HPDE6-E6E7 (cell line): ENCODE measurements at regions not wholly inside any gene's neighbourhood (a gene's known extent, or its start where the extent isn't known, plus 50 kb on each side); places are given as distances from the start of the nearest gene placed in this dataset.

ENCODE experiments used
- DNase-seq: peaks from one replicate; pipeline ENCODE4 v3.0.0; 2011; ENCODE audit warnings: missing footprints; ENCODE audit errors: extremely low spot score

- no peak for DNase-seq
These were observed 127.5 kb upstream of the ZP4 start for GRCh38 chr1:238018214-238018613.

GRCh38 chr1:238006779-238007178, 116.1 kb upstream of the ZP4 start:
- no peak for DNase-seq

- DNase-seq = no peak
These were observed 114.4 kb upstream of the ZP4 start for GRCh38 chr1:238005116-238005515.

GRCh38 chr1:238001818-238002217, 111.1 kb upstream of the ZP4 start:
- DNase-seq = no peak

GRCh38 chr1:237999426-238000052, 108.8 kb upstream of the ZP4 start:
- no peak for DNase-seq

GRCh38 chr1:237998581-237998980, 107.9 kb upstream of the ZP4 start:
- no peak for DNase-seq

GRCh38 chr1:237983496-237983895, 92.8 kb upstream of the ZP4 start:
- DNase-seq = no peak

- DNase-seq = no peak
These were observed 90.5 kb upstream of the ZP4 start for GRCh38 chr1:237981223-237981622.

- DNase-seq = no peak
These were observed 85.6 kb upstream of the ZP4 start for GRCh38 chr1:237976331-237976730.

GRCh38 chr1:237975903-237976302, 85.2 kb upstream of the ZP4 start:
- DNase-seq = no peak

GRCh38 chr1:237975376-237975775, 84.7 kb upstream of the ZP4 start:
- no peak for DNase-seq

- DNase-seq = no peak
These were observed 81.5 kb upstream of the ZP4 start for GRCh38 chr1:237972186-237972585.

GRCh38 chr1:237962985-237963384, 72.3 kb upstream of the ZP4 start:
- no peak for DNase-seq

- DNase-seq = no peak
These were observed 71.0 kb upstream of the ZP4 start for GRCh38 chr1:237961754-237962153.

GRCh38 chr1:237959838-237960237, 69.1 kb upstream of the ZP4 start:
- no peak for DNase-seq

GRCh38 chr1:237953238-237953637, 62.5 kb upstream of the ZP4 start:
- no peak for DNase-seq
